PC-3 (cell line): ENCODE measurements at regions not wholly inside any gene's neighbourhood (a gene's known extent, or its start where the extent isn't known, plus 50 kb on each side); places are given as distances from the start of the nearest gene placed in this dataset.

Source experiments
- ATAC-seq: fragments of 200-7000 bp; cut with Tn5 transposase; 2 replicates; pipeline ENCODE4 v1.9.1; 2020; ENCODE audit warnings: mild to moderate bottlenecking, moderate library complexity
- BruUV-seq: library from RNA; stranded (reverse); fragments of 400-500 nt; replicated peaks from 2 replicates; lab custom pipeline; 2021; lab: Mats Ljungman, UMichigan
- CTCF ChIA-PET: fragments of 300-600 bp; sonication (Branson Sonifier 250); formaldehyde crosslinking; loops from one replicate; lab custom pipeline; 2022; ENCODE audit warnings: antibody characterized with exemption; lab: Charles Lee
- POLR2A ChIA-PET: fragments of 300-600 bp; sonication (Branson Sonifier 250); formaldehyde crosslinking; loops from one replicate; lab custom pipeline; 2022; ENCODE audit warnings: antibody characterized with exemption; ENCODE audit not compliant: unreplicated experiment; lab: Charles Lee
- DNase-seq: peaks from one replicate; pipeline ENCODE4 v3.0.0-alpha.2; 2015
- H2AFZ ChIP-seq: fragments of 300-600 bp; sonication (generic); 2 replicates; pipeline ENCODE4 v1.6.0; 2016; ENCODE audit warnings: antibody characterized with exemption, low read length
- H3F3A ChIP-seq: fragments of 300-600 bp; sonication (generic); one replicate; pipeline ENCODE4 v1.6.0; 2017; ENCODE audit warnings: antibody characterized with exemption, low read length, control low read depth, mild to moderate bottlenecking; ENCODE audit not compliant: unreplicated experiment
- H3K27ac ChIP-seq: fragments of 300-600 bp; sonication (generic); 2 replicates; pipeline ENCODE4 v1.5.1; 2016; ENCODE audit warnings: mild to moderate bottlenecking, low read length
- H3K27me3 ChIP-seq: fragments of 300-600 bp; sonication (generic); 2 replicates; pipeline ENCODE4 v1.6.1; 2016; ENCODE audit warnings: low read length, mixed read lengths
- H3K36me3 ChIP-seq: fragments of 300-600 bp; sonication (generic); 2 replicates; pipeline ENCODE4 v1.6.1; 2016; ENCODE audit warnings: low read depth, mixed run types, low read length, mixed read lengths
- H3K4me1 ChIP-seq: fragments of 300-600 bp; sonication (generic); 2 replicates; pipeline ENCODE4 v1.5.1; 2016; ENCODE audit warnings: low read length; ENCODE audit not compliant: insufficient read depth
- H3K4me2 ChIP-seq: fragments of 300-600 bp; sonication (generic); 2 replicates; pipeline ENCODE4 v1.6.0; 2016; ENCODE audit warnings: low read length
- H3K4me3 ChIP-seq: fragments of 300-600 bp; sonication (generic); 2 replicates; pipeline ENCODE4 v1.5.1; 2016; ENCODE audit warnings: mild to moderate bottlenecking, low read length, mixed read lengths
- H3K79me2 ChIP-seq: fragments of 300-600 bp; sonication (generic); 2 replicates; pipeline ENCODE4 v1.6.1; 2017; ENCODE audit warnings: low read length, mixed read lengths
- H3K9ac ChIP-seq: fragments of 300-600 bp; sonication (generic); 2 replicates; pipeline ENCODE4 v1.6.0; 2016; ENCODE audit warnings: mild to moderate bottlenecking, low read length
- H3K9me2 ChIP-seq: fragments of 300-600 bp; sonication (generic); replicated peaks from 2 replicates; pipeline ENCODE4 v1.6.1; 2016; ENCODE audit warnings: mixed run types, low read length, mixed read lengths
- H3K9me3 ChIP-seq: fragments of 300-600 bp; sonication (generic); 2 replicates; pipeline ENCODE4 v1.6.1; 2016; ENCODE audit warnings: low read length, mixed read lengths
- H4K20me1 ChIP-seq: fragments of 300-600 bp; sonication (generic); 2 replicates; pipeline ENCODE4 v1.6.1; 2016; ENCODE audit warnings: low read length, mixed read lengths
- CTCF ChIP-seq: fragments of 300-600 bp; sonication (generic); conservative IDR thresholded peaks from 2 replicates; pipeline ENCODE4 v1.5.1; 2017; ENCODE audit warnings: antibody characterized with exemption, low read depth, mild to moderate bottlenecking, low read length
- EZH2 ChIP-seq: fragments of 300-600 bp; sonication (generic); IDR thresholded peaks from one replicate; pipeline ENCODE4 v1.6.1; 2017; ENCODE audit warnings: antibody characterized with exemption, mild to moderate bottlenecking, low read length; ENCODE audit not compliant: unreplicated experiment
- EZH2phosphoT487 ChIP-seq: fragments of 300-600 bp; sonication (generic); IDR thresholded peaks from 2 replicates; pipeline ENCODE4 v1.6.1; 2018; ENCODE audit warnings: mild to moderate bottlenecking, antibody characterized with exemption, low read length, borderline replicate concordance
- intact Hi-C: fragments of 100-400 bp; cut with micrococcal nuclease; formaldehyde crosslinking; loops from 2 replicates; pipeline ENCODE4 v1.9.0; 2023

GRCh38 chr12:113673458-113674238, 202.0 kb upstream of the LHX5 start:
- ChIA-PET CTCF (no interaction called here), POLR2A (no interaction called here)
- ATAC-seq, result no peak
- H3F3A ChIP-seq, result no peaks in the 10 kb centered on the region
- no peak overlapping the region for H3K9ac ChIP-seq
- no peaks in the 10 kb centered on the region for H3K79me2 ChIP-seq
- no peak for DNase-seq
- no peak overlapping the region for H2AFZ ChIP-seq
- H3K36me3 ChIP-seq, result no peaks in the 10 kb centered on the region
- H3K4me1 ChIP-seq, result no peaks in the 10 kb centered on the region; the same call in 1 of the 2 replicates
- no peaks in the 10 kb centered on the region for H3K9me2 ChIP-seq
- H3K9me3 ChIP-seq, result no peaks in the 10 kb centered on the region
- H4K20me1 ChIP-seq, result no peaks in the 10 kb centered on the region
- TF ChIP-seq EZH2 (no peak), CTCF (no peak), EZH2phosphoT487 (no peak)
- H3K4me2 ChIP-seq, result no peak overlapping the region
- H3K4me3 ChIP-seq, result no peak overlapping the region
- no TSS peak for BruUV-seq
- no peak overlapping the region for H3K27ac ChIP-seq
- H3K27me3 ChIP-seq, result peaks cover 55% of the 10 kb centered on the region
- intact Hi-C loops, result no loop called here

- no peaks in the 10 kb centered on the region for H3K36me3 ChIP-seq
- H3K4me3 ChIP-seq, result no peak overlapping the region
- intact Hi-C loops, result no loop called here
- no peak for TF ChIP-seq EZH2
- TF ChIP-seq CTCF, result no peak
- no peak for TF ChIP-seq EZH2phosphoT487
- POLR2A ChIA-PET, result interaction anchor here (0.7 kb wide), 1 partner anchor 112 kb away, joined by 3 read pairs; no protein-coding TSS in a partner anchor
- no peak overlapping the region for H3K27ac ChIP-seq
- DNase-seq (no peak), ATAC-seq (no peak)
- H3K4me2 ChIP-seq, result no peak overlapping the region
- CTCF ChIA-PET, result no interaction called here
- H3K9me3 ChIP-seq, result no peaks in the 10 kb centered on the region
- no peak overlapping the region for H2AFZ ChIP-seq
- peaks cover 54% of the 10 kb centered on the region for H3K27me3 ChIP-seq
- BruUV-seq, result no TSS peak
- H3K9me2 ChIP-seq, result no peaks in the 10 kb centered on the region
- H3K4me1 ChIP-seq, result no peaks in the 10 kb centered on the region
- H4K20me1 ChIP-seq, result no peaks in the 10 kb centered on the region
- no peaks in the 10 kb centered on the region for H3K79me2 ChIP-seq
- H3K9ac ChIP-seq, result no peak overlapping the region
- H3F3A ChIP-seq, result no peaks in the 10 kb centered on the region
These were observed 199.1 kb upstream of the LHX5 start for GRCh38 chr12:113670742-113671141.

GRCh38 chr12:113667676-113668356, 196.1 kb upstream of the LHX5 start:
- ChIA-PET CTCF (no interaction called here), POLR2A (no interaction called here)
- DNase-seq (no peak), ATAC-seq (no peak)
- H4K20me1 ChIP-seq, result no peaks in the 10 kb centered on the region
- no peak overlapping the region for H3K4me2 ChIP-seq
- no peaks in the 10 kb centered on the region for H3K4me1 ChIP-seq
- no peaks in the 10 kb centered on the region for H3K36me3 ChIP-seq
- H3K27me3 ChIP-seq, result peaks cover 29% of the 10 kb centered on the region
- no peak overlapping the region for H3K27ac ChIP-seq
- H2AFZ ChIP-seq, result no peak overlapping the region
- H3K9ac ChIP-seq, result no peak overlapping the region
- no peaks in the 10 kb centered on the region for H3K9me2 ChIP-seq
- H3K4me3 ChIP-seq, result no peak overlapping the region
- intact Hi-C loops, result no loop called here
- BruUV-seq, result no TSS peak
- TF ChIP-seq EZH2phosphoT487 (no peak), CTCF (no peak)
- no peaks in the 10 kb centered on the region for H3F3A ChIP-seq
- no peaks in the 10 kb centered on the region for H3K9me3 ChIP-seq
- no peaks in the 10 kb centered on the region for H3K79me2 ChIP-seq
